Inferior parietal cortex (tissue), 1 donor: ENCODE measurements at regions not wholly inside any gene's neighbourhood (a gene's known extent, or its start where the extent isn't known, plus 50 kb on each side); places are given as distances from the start of the nearest gene placed in this dataset.

ENCODE experiments used
- DNase-seq: peaks from one replicate; pipeline ENCODE4 v3.0.0-alpha.2; 2016; ENCODE audit errors: extremely low spot score

GRCh38 chr7:22676385-22676784 is 50.6 kb upstream of the IL6 start:
- DNase-seq, result no peak

- DNase-seq, result no peak
Observed at GRCh38 chr7:22675917-22676343, 51.1 kb upstream of the IL6 start.

- DNase-seq, result no peak
Observed at GRCh38 chr7:22675421-22675820, 51.6 kb upstream of the IL6 start.

DNA sequence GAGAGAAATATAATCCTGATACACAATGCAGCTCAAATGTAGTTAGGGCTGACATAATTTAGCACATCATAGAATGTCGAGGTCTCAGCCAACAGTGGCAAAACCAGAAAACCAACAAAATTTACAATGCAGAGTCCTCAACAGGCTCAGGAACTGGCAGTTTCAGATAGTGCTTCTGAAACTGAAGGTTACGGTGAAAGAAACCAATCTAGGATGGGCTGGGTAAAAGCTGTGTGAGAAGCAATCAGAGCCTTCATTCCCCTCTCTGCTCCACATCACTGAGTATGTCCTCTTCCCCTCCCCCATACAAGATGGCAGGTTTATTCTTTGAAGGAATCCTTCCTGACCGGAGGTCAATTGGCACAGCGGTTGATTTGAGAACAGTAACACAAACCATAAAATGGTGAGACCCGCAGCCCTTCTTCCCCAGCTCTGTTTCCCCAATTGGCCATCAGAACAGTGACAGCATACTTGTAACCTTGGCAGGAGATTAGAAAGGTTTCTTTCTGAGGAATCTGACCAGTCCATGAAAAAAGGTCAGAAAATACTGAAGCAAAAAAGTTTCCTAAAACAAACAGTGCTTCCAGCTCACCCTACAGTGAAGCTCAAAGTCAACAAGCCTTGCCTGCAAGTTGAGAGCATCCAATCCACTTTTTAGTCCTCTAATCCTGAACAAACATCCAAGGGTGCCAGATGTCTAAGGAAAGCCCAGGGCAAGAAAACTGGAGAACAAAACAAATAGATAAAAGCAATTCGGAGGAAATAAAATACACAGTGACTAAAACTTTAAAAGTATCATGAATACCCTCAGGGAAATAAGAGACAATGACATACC is 53.9 kb upstream of the IL6 start:
- DNase-seq, result no peak

GRCh38 chr7:22671177-22671879 is 55.7 kb upstream of the IL6 start:
- no peak for DNase-seq

GRCh38 chr7:22670422-22670815 is 56.6 kb upstream of the IL6 start:
- DNase-seq, result no peak

DNA sequence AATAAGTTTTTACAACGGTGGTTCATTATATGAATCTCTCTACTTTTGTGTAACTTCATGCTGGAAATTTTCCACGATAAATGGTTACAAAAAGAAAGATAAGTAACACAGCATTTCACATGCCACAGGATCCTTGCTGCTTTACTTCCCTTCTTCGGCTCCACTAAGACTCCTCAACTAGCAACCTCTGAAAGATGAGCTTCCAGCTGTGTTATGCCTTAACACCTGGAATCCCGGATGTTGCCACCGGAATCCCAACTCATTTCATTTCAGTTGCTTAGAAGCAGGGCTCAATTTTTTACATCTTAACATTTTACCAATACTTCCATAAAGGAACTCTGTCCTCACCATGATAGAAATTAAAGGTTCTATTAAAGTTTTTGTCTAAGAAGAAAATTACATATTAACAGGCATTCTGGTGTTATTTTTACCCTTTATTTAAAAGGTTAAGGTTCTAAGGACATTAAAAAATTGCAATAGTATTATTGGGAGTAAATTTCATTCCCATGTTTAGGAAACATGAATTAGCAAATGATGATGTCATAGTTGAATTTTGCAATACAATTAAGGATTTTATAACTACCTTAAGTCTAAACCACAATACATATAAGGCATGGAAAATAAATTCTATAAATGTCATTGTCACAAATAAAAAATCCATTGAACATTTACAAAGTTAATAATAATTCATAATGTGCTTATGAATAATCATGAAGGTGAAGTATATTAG is 57.1 kb upstream of the IL6 start:
- no peak for DNase-seq

DNA sequence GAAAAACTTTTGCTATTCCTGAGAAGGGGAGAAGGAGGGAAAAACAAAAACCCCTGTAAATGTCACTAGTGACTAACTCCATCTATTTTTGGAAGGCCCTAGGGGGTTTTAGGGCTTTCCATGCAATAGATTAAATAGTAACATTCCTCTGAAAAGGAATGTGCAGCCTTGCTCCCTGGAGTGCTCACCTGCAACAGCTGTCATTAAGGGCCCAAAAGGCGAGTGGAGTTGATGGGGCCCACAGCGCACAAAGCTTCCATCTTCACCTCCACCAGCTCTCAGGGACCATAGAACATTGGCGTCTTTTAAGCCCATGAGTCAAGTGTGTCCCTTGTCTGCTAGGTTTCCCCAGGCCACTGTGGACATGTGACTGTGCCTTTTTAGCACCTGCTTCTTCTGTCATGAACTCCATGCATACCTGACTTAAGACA is 58.0 kb upstream of the IL6 start:
- DNase-seq, result no peak

GRCh38 chr7:22667562-22668239 is 59.3 kb upstream of the IL6 start:
- DNase-seq, result no peak

DNA sequence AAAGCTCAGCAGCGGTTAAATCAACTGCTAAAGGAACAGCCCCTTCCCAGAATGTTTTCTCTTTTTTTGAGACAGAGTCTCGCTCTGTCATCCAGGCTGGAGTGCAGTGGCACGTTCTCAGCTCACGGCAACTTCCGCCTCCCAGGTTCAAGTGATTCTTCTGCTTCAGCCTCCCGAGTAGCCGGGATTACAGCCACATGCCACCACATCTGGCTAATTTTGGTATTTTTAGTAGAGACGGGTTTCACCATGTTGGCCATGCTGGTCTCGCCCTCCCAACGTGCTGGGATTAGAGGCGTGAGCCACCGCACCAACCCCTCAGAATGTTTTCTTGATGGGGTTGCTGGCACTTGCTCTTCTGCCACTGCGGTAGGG is 59.8 kb upstream of the IL6 start:
- DNase-seq, result no peak

- DNase-seq, result no peak
Observed at GRCh38 chr7:22666732-22667131, 60.3 kb upstream of the IL6 start.

DNA sequence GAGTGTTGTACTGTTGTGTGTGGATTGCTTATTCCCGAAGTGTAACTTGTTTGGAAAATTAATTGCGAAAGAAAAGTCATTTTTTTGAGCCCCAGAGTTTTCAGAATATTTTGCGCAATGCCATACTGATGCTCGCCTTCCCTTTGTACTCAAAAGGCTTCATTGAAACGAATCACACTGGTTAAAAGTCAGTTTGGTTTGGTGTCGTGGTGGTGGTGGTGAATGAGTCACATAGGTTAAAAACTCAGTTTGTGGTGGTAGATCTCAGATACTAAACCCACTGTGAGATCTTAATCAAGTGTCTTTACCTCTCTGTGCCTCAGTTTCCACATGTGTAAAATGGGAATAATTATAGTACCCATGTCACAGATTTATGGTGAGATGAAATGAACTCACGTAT is 61.1 kb upstream of the IL6 start:
- no peak for DNase-seq

- DNase-seq, result no peak
Observed at GRCh38 chr7:22664988-22665798, 61.8 kb upstream of the IL6 start.

DNA sequence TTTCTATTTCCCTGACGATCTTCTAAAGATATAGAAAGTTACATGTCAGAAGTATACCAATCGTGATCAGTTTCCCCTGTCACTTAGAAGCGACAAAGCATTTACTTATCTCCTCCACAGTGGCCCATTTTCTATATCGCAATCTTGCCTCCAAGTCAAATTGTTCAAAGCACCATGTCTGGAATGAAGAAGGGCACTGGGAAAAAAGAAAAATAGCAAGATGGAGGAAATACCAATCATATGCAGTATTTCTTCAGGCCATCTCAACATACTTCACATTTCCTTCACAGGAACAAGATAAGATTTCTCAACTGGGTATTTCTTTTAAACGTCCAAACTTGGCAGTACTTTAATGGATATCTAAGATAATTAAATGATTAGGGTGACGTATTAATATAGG is 63.3 kb upstream of the IL6 start:
- no peak for DNase-seq

- DNase-seq, result no peak
Observed at GRCh38 chr7:22663357-22663718, 63.7 kb upstream of the IL6 start.

DNA sequence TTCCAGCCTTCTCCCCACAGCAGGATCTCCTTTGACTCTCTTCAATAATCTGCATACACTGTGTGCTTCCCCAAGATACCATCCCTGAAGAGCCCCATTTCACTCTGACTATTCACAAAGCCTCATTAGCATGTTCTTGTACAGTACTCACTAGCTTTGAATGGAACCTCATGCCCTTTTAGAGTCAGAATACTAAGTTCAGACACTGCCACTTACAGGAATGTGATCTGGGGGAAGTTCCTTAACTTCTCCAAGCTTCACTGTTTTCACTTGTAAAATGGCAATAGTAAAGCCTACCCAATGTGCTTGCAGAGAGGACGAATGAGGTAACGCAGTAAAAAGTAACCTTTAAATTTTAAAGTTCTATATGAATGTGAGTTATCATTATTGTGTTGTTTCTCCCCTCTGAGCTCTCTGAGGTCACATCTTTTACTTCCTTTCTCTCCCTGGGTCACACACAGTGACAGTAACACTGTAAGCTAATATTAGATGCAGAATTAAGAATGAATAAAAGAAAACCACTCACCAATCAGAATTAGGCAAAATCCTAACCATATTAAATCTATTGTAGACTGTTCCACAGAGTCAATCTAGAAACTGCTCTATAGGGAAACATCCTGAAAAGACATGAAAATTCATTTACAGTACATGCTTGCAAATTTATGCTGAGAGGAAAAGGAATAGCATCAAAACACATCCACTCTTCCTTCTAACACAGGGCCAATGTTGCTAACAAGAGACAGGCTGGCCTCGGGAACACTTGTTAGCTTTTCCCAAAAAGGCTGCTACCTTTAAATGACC is 64.2 kb upstream of the IL6 start:
- no peak for DNase-seq

DNA sequence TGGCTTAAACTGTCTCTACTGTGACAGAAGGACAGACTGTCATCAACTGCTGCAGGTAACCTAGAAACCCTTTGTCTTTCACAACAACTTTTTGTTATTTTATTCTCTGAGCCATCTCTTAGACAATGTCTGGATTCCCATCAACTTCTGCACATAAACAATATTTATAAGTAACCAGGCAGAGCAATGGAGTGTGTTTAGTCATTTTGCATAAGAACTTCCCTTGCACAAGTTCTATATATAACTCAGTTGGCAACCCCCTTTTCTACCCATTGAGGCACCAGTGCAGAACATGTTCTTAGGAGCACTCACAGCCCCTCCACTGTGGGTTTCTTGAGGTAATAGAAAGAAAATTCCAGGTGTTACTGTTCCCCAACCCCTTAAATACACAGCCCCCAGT is 65.0 kb upstream of the IL6 start:
- DNase-seq, result no peak

GRCh38 chr7:22660732-22661131 is 66.3 kb upstream of the IL6 start:
- no peak for DNase-seq

GRCh38 chr7:22660293-22660692 is 66.7 kb upstream of the IL6 start:
- DNase-seq, result no peak

DNA sequence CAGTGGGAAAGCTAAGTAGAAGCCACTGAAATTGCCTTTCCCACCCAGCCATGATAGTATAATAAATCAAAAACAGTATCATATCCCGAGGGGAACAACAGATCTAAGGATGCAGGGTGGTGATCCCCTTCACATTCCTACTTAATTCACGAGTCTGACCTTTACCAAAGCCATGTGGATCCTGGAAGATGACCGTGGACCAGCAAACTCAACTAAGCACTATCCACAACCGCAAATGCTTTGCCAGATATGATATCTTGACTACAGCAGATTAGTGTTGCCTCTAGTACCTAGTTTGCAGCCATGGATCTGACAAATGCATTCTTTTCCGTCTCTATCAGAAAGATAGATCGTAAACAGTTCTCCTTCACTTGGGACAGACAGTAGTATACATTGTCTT is 67.3 kb upstream of the IL6 start:
- DNase-seq, result no peak

DNA sequence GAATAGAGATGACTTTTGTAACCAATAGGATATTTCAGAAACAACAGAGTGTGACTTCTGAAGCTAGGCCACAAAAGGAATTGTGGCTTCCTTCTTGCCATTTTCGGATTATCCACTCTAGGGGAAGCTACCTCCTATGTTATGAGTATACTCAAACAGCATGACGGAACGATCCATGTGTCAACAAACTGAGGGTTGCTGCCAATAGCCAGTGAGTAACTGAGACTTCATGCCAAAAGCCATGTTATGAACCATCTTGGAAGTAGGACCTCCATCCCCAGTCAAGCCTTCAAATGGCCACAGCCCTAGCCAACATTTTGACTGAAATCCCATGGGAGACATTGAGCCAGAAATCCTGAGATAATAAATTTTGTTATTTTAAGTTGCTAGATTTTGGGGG is 69.0 kb upstream of the IL6 start:
- no peak for DNase-seq
